ENCODE measurements at regions not wholly inside any gene's neighbourhood (a gene's known extent, or its start where the extent isn't known, plus 50 kb on each side); places are given as distances from the start of the nearest gene placed in this dataset.

GRCh38 chr9:134982311-134982710, 64.6 kb upstream of the FCN1 start:
- no peak overlapping the region for H3K4me3 ChIP-seq (ENCODE audit: insufficient read length, low read depth)
- H3K36me3 ChIP-seq (ENCODE audit: insufficient read depth, insufficient read length, low read length) = no peaks in the 10 kb centered on the region
- peaks cover 7% of the 10 kb centered on the region for H3K27me3 ChIP-seq (ENCODE audit: insufficient read depth, insufficient read length)
- peaks cover 9% of the 10 kb centered on the region; the same call in 1 of the 2 replicates for H3K9me3 ChIP-seq (ENCODE audit: insufficient read depth, low read length)
- H3K4me1 ChIP-seq (ENCODE audit: insufficient read depth, insufficient read length) = peaks cover 5% of the 10 kb centered on the region
- TF ChIP-seq ZNF274 (IDR thresholded peaks at IDR 0.05; ENCODE audit: low read depth, low read length) (no peak), SUZ12 (IDR thresholded peaks at IDR 0.05; ENCODE audit: extremely low read depth, insufficient read depth, insufficient read length) (no peak), YY1 (IDR thresholded peaks at IDR 0.05; ENCODE audit: insufficient read depth, insufficient read length) (no peak)
- H3K9ac ChIP-seq (ENCODE audit: insufficient read length, low read depth) = peak overlapping the region; percentile 6
- no peak for DNase-seq (ENCODE audit: low read depth, low spot score)

- no peak overlapping the region for H3K9ac ChIP-seq (ENCODE audit: insufficient read length, low read depth)
- H3K4me1 ChIP-seq (ENCODE audit: insufficient read depth, insufficient read length) = peaks cover 5% of the 10 kb centered on the region
- no peaks in the 10 kb centered on the region for H3K36me3 ChIP-seq (ENCODE audit: insufficient read depth, insufficient read length, low read length)
- no peak overlapping the region for H3K4me3 ChIP-seq (ENCODE audit: insufficient read length, low read depth)
- peaks cover 14% of the 10 kb centered on the region; the same call in 1 of the 2 replicates for H3K9me3 ChIP-seq (ENCODE audit: insufficient read depth, low read length)
- peak; percentile 47 for DNase-seq (ENCODE audit: low read depth, low spot score)
- peaks cover 7% of the 10 kb centered on the region for H3K27me3 ChIP-seq (ENCODE audit: insufficient read depth, insufficient read length)
- TF ChIP-seq SUZ12 (IDR thresholded peaks at IDR 0.05; ENCODE audit: extremely low read depth, insufficient read depth, insufficient read length) (no peak), ZNF274 (IDR thresholded peaks at IDR 0.05; ENCODE audit: low read depth, low read length) (no peak), YY1 (IDR thresholded peaks at IDR 0.05; ENCODE audit: insufficient read depth, insufficient read length) (no peak)
Measured at GRCh38 chr9:134983074-134983473, 65.4 kb upstream of the FCN1 start.

- Histone ChIP-seq H3K4me3 (ENCODE audit: insufficient read length, low read depth) (no peak overlapping the region), H3K9me3 (ENCODE audit: insufficient read depth, low read length) (peaks cover 14% of the 10 kb centered on the region; the same call in 1 of the 2 replicates), H3K36me3 (ENCODE audit: insufficient read depth, insufficient read length, low read length) (no peaks in the 10 kb centered on the region), H3K9ac (ENCODE audit: insufficient read length, low read depth) (no peak overlapping the region), H3K4me1 (ENCODE audit: insufficient read depth, insufficient read length) (peaks cover 5% of the 10 kb centered on the region), H3K27me3 (ENCODE audit: insufficient read depth, insufficient read length) (peaks cover 7% of the 10 kb centered on the region)
- no peak for DNase-seq (ENCODE audit: low read depth, low spot score)
- no peak for TF ChIP-seq YY1 (IDR thresholded peaks at IDR 0.05; ENCODE audit: insufficient read depth, insufficient read length)
- no peak for TF ChIP-seq ZNF274 (IDR thresholded peaks at IDR 0.05; ENCODE audit: low read depth, low read length)
- TF ChIP-seq SUZ12 (IDR thresholded peaks at IDR 0.05; ENCODE audit: extremely low read depth, insufficient read depth, insufficient read length) = no peak
Measured at GRCh38 chr9:134983506-134984371, 66.0 kb upstream of the FCN1 start.

GRCh38 chr9:134984372-134985265, 66.9 kb upstream of the FCN1 start:
- DNase-seq (ENCODE audit: low read depth, low spot score) = no peak
- Histone ChIP-seq H3K9me3 (ENCODE audit: insufficient read depth, low read length) (peaks cover 14% of the 10 kb centered on the region; the same call in 1 of the 2 replicates), H3K4me1 (ENCODE audit: insufficient read depth, insufficient read length) (peaks cover 5% of the 10 kb centered on the region), H3K36me3 (ENCODE audit: insufficient read depth, insufficient read length, low read length) (no peaks in the 10 kb centered on the region), H3K9ac (ENCODE audit: insufficient read length, low read depth) (no peak overlapping the region), H3K4me3 (ENCODE audit: insufficient read length, low read depth) (no peak overlapping the region), H3K27me3 (ENCODE audit: insufficient read depth, insufficient read length) (peaks cover 7% of the 10 kb centered on the region)
- TF ChIP-seq YY1 (IDR thresholded peaks at IDR 0.05; ENCODE audit: insufficient read depth, insufficient read length) (no peak), SUZ12 (IDR thresholded peaks at IDR 0.05; ENCODE audit: extremely low read depth, insufficient read depth, insufficient read length) (no peak), ZNF274 (IDR thresholded peaks at IDR 0.05; ENCODE audit: low read depth, low read length) (no peak)

GRCh38 chr9:134985451-134985850, 67.7 kb upstream of the FCN1 start:
- H3K36me3 ChIP-seq (ENCODE audit: insufficient read depth, insufficient read length, low read length) = no peaks in the 10 kb centered on the region
- peaks cover 14% of the 10 kb centered on the region; the same call in 1 of the 2 replicates for H3K9me3 ChIP-seq (ENCODE audit: insufficient read depth, low read length)
- no peak for TF ChIP-seq ZNF274 (IDR thresholded peaks at IDR 0.05; ENCODE audit: low read depth, low read length)
- no peak for TF ChIP-seq YY1 (IDR thresholded peaks at IDR 0.05; ENCODE audit: insufficient read depth, insufficient read length)
- TF ChIP-seq SUZ12 (IDR thresholded peaks at IDR 0.05; ENCODE audit: extremely low read depth, insufficient read depth, insufficient read length) = no peak
- peaks cover 5% of the 10 kb centered on the region for H3K4me1 ChIP-seq (ENCODE audit: insufficient read depth, insufficient read length)
- H3K27me3 ChIP-seq (ENCODE audit: insufficient read depth, insufficient read length) = peaks cover 3% of the 10 kb centered on the region
- no peak overlapping the region for H3K4me3 ChIP-seq (ENCODE audit: insufficient read length, low read depth)
- DNase-seq (ENCODE audit: low read depth, low spot score) = no peak
- H3K9ac ChIP-seq (ENCODE audit: insufficient read length, low read depth) = no peak overlapping the region

- Histone ChIP-seq H3K9ac (ENCODE audit: insufficient read length, low read depth) (no peak overlapping the region), H3K4me3 (ENCODE audit: insufficient read length, low read depth) (no peak overlapping the region), H3K27me3 (ENCODE audit: insufficient read depth, insufficient read length) (peaks cover 3% of the 10 kb centered on the region), H3K4me1 (ENCODE audit: insufficient read depth, insufficient read length) (peaks cover 5% of the 10 kb centered on the region), H3K9me3 (ENCODE audit: insufficient read depth, low read length) (peaks cover 14% of the 10 kb centered on the region; the same call in 1 of the 2 replicates), H3K36me3 (ENCODE audit: insufficient read depth, insufficient read length, low read length) (no peaks in the 10 kb centered on the region)
- no peak for TF ChIP-seq YY1 (IDR thresholded peaks at IDR 0.05; ENCODE audit: insufficient read depth, insufficient read length)
- no peak for DNase-seq (ENCODE audit: low read depth, low spot score)
Measured at GRCh38 chr9:134986957-134987356, 69.2 kb upstream of the FCN1 start.

GRCh38 chr9:134987376-134987775, 69.7 kb upstream of the FCN1 start:
- Histone ChIP-seq H3K36me3 (ENCODE audit: insufficient read depth, insufficient read length, low read length) (no peaks in the 10 kb centered on the region), H3K27me3 (ENCODE audit: insufficient read depth, insufficient read length) (peaks cover 3% of the 10 kb centered on the region), H3K9me3 (ENCODE audit: insufficient read depth, low read length) (peaks cover 14% of the 10 kb centered on the region; the same call in 1 of the 2 replicates), H3K4me3 (ENCODE audit: insufficient read length, low read depth) (no peak overlapping the region), H3K9ac (ENCODE audit: insufficient read length, low read depth) (no peak overlapping the region), H3K4me1 (ENCODE audit: insufficient read depth, insufficient read length) (peaks cover 4% of the 10 kb centered on the region)
- TF ChIP-seq YY1 (IDR thresholded peaks at IDR 0.05; ENCODE audit: insufficient read depth, insufficient read length) = no peak
- TF ChIP-seq SUZ12 (IDR thresholded peaks at IDR 0.05; ENCODE audit: extremely low read depth, insufficient read depth, insufficient read length) = no peak
- DNase-seq (ENCODE audit: low read depth, low spot score) = no peak

Data from NT2/D1 (cell line).